ENCODE measurements at regions not wholly inside any gene's neighbourhood (a gene's known extent, or its start where the extent isn't known, plus 50 kb on each side); places are given as distances from the start of the nearest gene placed in this dataset.

DNA sequence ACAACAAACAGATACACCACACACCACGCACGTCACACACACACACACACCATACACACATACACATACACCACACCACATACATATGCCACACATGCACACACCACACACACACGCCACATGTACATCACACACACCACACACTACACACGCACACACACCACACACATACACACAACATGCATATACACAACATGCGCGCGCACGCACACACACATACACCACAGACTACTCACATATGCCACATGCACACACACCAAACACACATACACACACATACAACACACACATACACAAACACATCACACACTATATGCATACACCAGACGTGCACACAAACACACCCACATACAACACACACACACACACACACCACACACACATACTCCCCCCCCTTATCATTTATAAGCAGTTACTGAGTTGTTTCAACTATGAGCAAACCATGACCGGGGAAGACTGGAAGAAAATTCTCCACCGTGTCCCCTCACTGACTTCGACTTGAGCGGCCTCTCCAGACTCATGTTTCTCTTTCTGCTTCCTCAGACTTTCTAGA, 126.7 kb upstream of the IQSEC1 start:
- DNase-seq (ENCODE audit: low read depth) = no peak
- TF ChIP-seq, protein P1, sequence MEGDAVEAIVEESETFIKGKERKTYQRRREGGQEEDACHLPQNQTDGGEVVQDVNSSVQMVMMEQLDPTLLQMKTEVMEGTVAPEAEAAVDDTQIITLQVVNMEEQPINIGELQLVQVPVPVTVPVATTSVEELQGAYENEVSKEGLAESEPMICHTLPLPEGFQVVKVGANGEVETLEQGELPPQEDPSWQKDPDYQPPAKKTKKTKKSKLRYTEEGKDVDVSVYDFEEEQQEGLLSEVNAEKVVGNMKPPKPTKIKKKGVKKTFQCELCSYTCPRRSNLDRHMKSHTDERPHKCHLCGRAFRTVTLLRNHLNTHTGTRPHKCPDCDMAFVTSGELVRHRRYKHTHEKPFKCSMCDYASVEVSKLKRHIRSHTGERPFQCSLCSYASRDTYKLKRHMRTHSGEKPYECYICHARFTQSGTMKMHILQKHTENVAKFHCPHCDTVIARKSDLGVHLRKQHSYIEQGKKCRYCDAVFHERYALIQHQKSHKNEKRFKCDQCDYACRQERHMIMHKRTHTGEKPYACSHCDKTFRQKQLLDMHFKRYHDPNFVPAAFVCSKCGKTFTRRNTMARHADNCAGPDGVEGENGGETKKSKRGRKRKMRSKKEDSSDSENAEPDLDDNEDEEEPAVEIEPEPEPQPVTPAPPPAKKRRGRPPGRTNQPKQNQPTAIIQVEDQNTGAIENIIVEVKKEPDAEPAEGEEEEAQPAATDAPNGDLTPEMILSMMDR (IDR thresholded peaks at IDR 0.05; ENCODE audit: insufficient read depth, low read depth, low read length, missing control alignments) = no peak
- H3K4me3 ChIP-seq (ENCODE audit: low read depth, low read length) = no peak overlapping the region

- TF ChIP-seq, protein P1 (IDR thresholded peaks at IDR 0.05; ENCODE audit: insufficient read depth, low read depth, low read length, missing control alignments) = no peak
- no peak overlapping the region for H3K4me3 ChIP-seq (ENCODE audit: low read depth, low read length)
- DNase-seq (ENCODE audit: low read depth) = no peak
These were observed 126.0 kb upstream of the IQSEC1 start for GRCh38 chr3:13199006-13199776.

- no peak for DNase-seq (ENCODE audit: low read depth)
- no peak overlapping the region for H3K4me3 ChIP-seq (ENCODE audit: low read depth, low read length)
- TF ChIP-seq, protein P1 (IDR thresholded peaks at IDR 0.05; ENCODE audit: insufficient read depth, low read depth, low read length, missing control alignments) = no peak
These were observed 125.1 kb upstream of the IQSEC1 start for GRCh38 chr3:13198264-13198879.

DNA sequence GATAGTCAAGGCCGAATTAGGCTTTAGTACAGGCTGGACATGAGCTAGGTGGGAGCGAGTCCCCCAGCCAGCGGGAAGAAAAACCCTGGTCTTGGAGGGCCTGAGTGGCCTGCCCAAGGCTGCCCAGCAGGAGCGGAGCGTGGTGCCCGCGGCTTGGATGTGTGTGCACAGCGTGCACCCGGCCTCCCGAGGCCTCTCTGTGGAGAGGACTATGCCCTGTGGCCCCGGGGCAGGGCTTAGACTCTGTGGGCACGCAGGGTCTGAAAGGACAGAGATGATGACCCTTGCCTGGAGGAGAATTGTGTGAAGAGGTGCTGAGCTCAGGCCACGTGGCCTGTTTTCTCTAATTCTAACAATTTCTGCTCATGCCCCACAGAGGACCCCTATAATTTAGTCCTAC, 124.6 kb upstream of the IQSEC1 start:
- H3K4me3 ChIP-seq (ENCODE audit: low read depth, low read length) = no peak overlapping the region
- TF ChIP-seq, protein P1 (IDR thresholded peaks at IDR 0.05; ENCODE audit: insufficient read depth, low read depth, low read length, missing control alignments) = no peak

DNA sequence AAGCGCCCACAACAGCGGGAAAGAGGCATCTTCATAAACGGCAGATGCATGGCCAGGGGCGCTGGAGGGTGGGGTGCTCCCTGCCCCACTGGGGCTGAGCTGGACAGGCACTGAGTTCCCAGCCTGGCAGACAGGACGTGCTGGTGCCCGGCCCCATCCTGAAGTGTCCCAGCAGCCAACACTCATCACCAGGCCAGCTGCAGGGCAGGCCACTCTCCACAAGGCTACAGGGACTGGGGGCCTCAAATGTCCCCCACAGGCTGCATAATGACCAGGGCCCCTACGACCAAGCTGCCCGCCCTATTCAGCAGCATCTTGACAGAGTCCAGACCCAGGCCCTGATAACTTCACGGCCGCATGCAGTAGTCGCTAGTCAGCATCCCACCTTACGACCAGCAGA, 124.1 kb upstream of the IQSEC1 start:
- TF ChIP-seq, protein P1 (IDR thresholded peaks at IDR 0.05; ENCODE audit: insufficient read depth, low read depth, low read length, missing control alignments) = no peak
- DNase-seq (ENCODE audit: low read depth) = no peak
- no peak overlapping the region for H3K4me3 ChIP-seq (ENCODE audit: low read depth, low read length)

More for the DNA sequence above, 124.6 kb upstream of the IQSEC1 start:
- DNase-seq (ENCODE audit: low read depth) = no peak

DNA sequence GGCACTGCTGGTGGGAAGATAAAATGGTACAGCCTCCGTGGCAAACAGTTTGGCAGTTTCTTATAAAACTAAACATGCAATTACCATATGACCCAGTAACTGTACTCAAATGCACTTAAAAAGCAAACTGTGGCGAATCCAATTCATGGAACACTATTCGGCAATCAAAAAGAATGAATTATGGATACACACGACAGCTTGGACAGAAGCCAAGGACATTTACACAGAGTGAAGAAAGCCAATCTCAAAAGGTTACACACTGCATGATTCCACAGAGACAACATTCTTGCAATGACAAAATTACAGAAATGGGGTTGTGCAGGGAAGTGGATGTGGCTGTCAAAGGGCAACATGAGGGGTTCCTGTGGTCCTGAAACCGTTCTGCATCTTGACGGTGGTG, 122.1 kb upstream of the IQSEC1 start:
- TF ChIP-seq, protein P1 (IDR thresholded peaks at IDR 0.05; ENCODE audit: insufficient read depth, low read depth, low read length, missing control alignments) = no peak
- no peak for DNase-seq (ENCODE audit: low read depth)
- no peak overlapping the region for H3K4me3 ChIP-seq (ENCODE audit: low read depth, low read length)
